ES-I3 (cell line): ENCODE measurements at regions not wholly inside any gene's neighbourhood (a gene's known extent, or its start where the extent isn't known, plus 50 kb on each side); places are given as distances from the start of the nearest gene placed in this dataset.

Experiments used
- H3K36me3 ChIP-seq: 2 replicates; pipeline ENCODE4 v1.6.1; 2013; ENCODE audit warnings: mild to moderate bottlenecking, low read length, control low read depth, moderate library complexity; ENCODE audit not compliant: insufficient read depth
- H3K4me1 ChIP-seq: 2 replicates; pipeline ENCODE4 v1.6.1; 2013; ENCODE audit warnings: mild to moderate bottlenecking, control low read depth, low read length; ENCODE audit not compliant: insufficient read depth
- H3K9ac ChIP-seq: 2 replicates; pipeline ENCODE4 v1.6.1; 2013; ENCODE audit warnings: low read depth, mild to moderate bottlenecking, low read length, moderate library complexity
- H3K9me3 ChIP-seq: 2 replicates; pipeline ENCODE4 v1.6.1; 2013; ENCODE audit warnings: mild to moderate bottlenecking, low read length, moderate library complexity; ENCODE audit not compliant: control insufficient read depth, insufficient read depth

GRCh38 chr2:38217401-38218188, 141.6 kb upstream of the CYP1B1 start:
- Histone ChIP-seq H3K9me3 (no peaks in the 10 kb centered on the region), H3K36me3 (no peaks in the 10 kb centered on the region), H3K4me1 (no peaks in the 10 kb centered on the region), H3K9ac (no peak overlapping the region)

- Histone ChIP-seq H3K9me3 (no peaks in the 10 kb centered on the region), H3K36me3 (no peaks in the 10 kb centered on the region), H3K4me1 (no peaks in the 10 kb centered on the region)
Measured at GRCh38 chr2:38216886-38217285, 140.9 kb upstream of the CYP1B1 start.

GRCh38 chr2:38215993-38216392, 140.0 kb upstream of the CYP1B1 start:
- H3K9ac ChIP-seq, result no peak overlapping the region
- no peaks in the 10 kb centered on the region for H3K36me3 ChIP-seq
- no peaks in the 10 kb centered on the region for H3K9me3 ChIP-seq
- no peaks in the 10 kb centered on the region for H3K4me1 ChIP-seq

More at GRCh38 chr2:38216886-38217285, 140.9 kb upstream of the CYP1B1 start:
- no peak overlapping the region for H3K9ac ChIP-seq

GRCh38 chr2:38215522-38215921, 139.6 kb upstream of the CYP1B1 start:
- no peaks in the 10 kb centered on the region for H3K36me3 ChIP-seq
- no peak overlapping the region for H3K9ac ChIP-seq
- no peaks in the 10 kb centered on the region for H3K9me3 ChIP-seq
- no peaks in the 10 kb centered on the region for H3K4me1 ChIP-seq

- Histone ChIP-seq H3K36me3 (no peaks in the 10 kb centered on the region), H3K9ac (no peak overlapping the region), H3K9me3 (no peaks in the 10 kb centered on the region), H3K4me1 (no peaks in the 10 kb centered on the region)
Measured at GRCh38 chr2:38214209-38214717, 138.3 kb upstream of the CYP1B1 start.

- no peaks in the 10 kb centered on the region; the same call in 1 of the 2 replicates for H3K36me3 ChIP-seq
- no peaks in the 10 kb centered on the region for H3K9me3 ChIP-seq
- no peaks in the 10 kb centered on the region for H3K4me1 ChIP-seq
- no peak overlapping the region for H3K9ac ChIP-seq
Measured at GRCh38 chr2:38213619-38214167, 137.7 kb upstream of the CYP1B1 start.

- Histone ChIP-seq H3K36me3 (no peaks in the 10 kb centered on the region; the same call in 1 of the 2 replicates), H3K4me1 (no peaks in the 10 kb centered on the region), H3K9me3 (no peaks in the 10 kb centered on the region), H3K9ac (no peak overlapping the region)
Measured at GRCh38 chr2:38212312-38212711, 136.4 kb upstream of the CYP1B1 start.

GRCh38 chr2:38207168-38207567, 131.2 kb upstream of the CYP1B1 start:
- Histone ChIP-seq H3K9ac (no peak overlapping the region), H3K4me1 (no peaks in the 10 kb centered on the region), H3K36me3 (no peaks in the 10 kb centered on the region; the same call in 1 of the 2 replicates), H3K9me3 (no peaks in the 10 kb centered on the region)

GRCh38 chr2:38203446-38203810, 127.5 kb upstream of the CYP1B1 start:
- Histone ChIP-seq H3K4me1 (no peaks in the 10 kb centered on the region), H3K36me3 (no peaks in the 10 kb centered on the region), H3K9ac (no peak overlapping the region), H3K9me3 (no peaks in the 10 kb centered on the region)

- Histone ChIP-seq H3K9ac (no peak overlapping the region), H3K4me1 (no peaks in the 10 kb centered on the region)
Measured at GRCh38 chr2:38202713-38203445, 126.9 kb upstream of the CYP1B1 start.

GRCh38 chr2:38201784-38202183, 125.8 kb upstream of the CYP1B1 start:
- no peaks in the 10 kb centered on the region for H3K9me3 ChIP-seq
- no peaks in the 10 kb centered on the region for H3K36me3 ChIP-seq
- H3K9ac ChIP-seq, result no peak overlapping the region
- H3K4me1 ChIP-seq, result no peaks in the 10 kb centered on the region

More at GRCh38 chr2:38202713-38203445, 126.9 kb upstream of the CYP1B1 start:
- no peaks in the 10 kb centered on the region for H3K9me3 ChIP-seq
- no peaks in the 10 kb centered on the region for H3K36me3 ChIP-seq

- Histone ChIP-seq H3K4me1 (no peaks in the 10 kb centered on the region), H3K36me3 (no peaks in the 10 kb centered on the region), H3K9me3 (no peaks in the 10 kb centered on the region), H3K9ac (no peak overlapping the region)
Measured at GRCh38 chr2:38200598-38200997, 124.6 kb upstream of the CYP1B1 start.

- Histone ChIP-seq H3K36me3 (no peaks in the 10 kb centered on the region), H3K9me3 (no peaks in the 10 kb centered on the region), H3K4me1 (no peaks in the 10 kb centered on the region), H3K9ac (no peak overlapping the region)
Measured at GRCh38 chr2:38199127-38199526, 123.2 kb upstream of the CYP1B1 start.

GRCh38 chr2:38194751-38195150, 118.8 kb upstream of the CYP1B1 start:
- no peaks in the 10 kb centered on the region for H3K36me3 ChIP-seq
- no peak overlapping the region for H3K9ac ChIP-seq
- H3K4me1 ChIP-seq, result peaks cover 4% of the 10 kb centered on the region; the same call in 1 of the 2 replicates
- no peaks in the 10 kb centered on the region for H3K9me3 ChIP-seq
